GDM1 (cell line): ENCODE measurements at regions not wholly inside any gene's neighbourhood (a gene's known extent, or its start where the extent isn't known, plus 50 kb on each side); places are given as distances from the start of the nearest gene placed in this dataset.
A peak's percentile ranks its signal among the peaks of the same experiment; 100 is the strongest.
"Not testable (repeated sequence)": the region's sequence is repeated elsewhere in the genome, so short reads cannot be mapped to it uniquely, and the experiment has no call there.

Source experiments
- DNase-seq: peaks from one replicate; lab custom pipeline; 2025; lab: John Stamatoyannopoulos, UW

GRCh38 chr12:127752802-127753201, 514.2 kb upstream of the TMEM132C start:
- no peak for DNase-seq

GRCh38 chr12:127760357-127760756, 506.6 kb upstream of the TMEM132C start:
- no peak for DNase-seq

GRCh38 chr12:127760996-127761395, 506.0 kb upstream of the TMEM132C start:
- DNase-seq, result no peak

- DNase-seq, result peak; percentile 13
Observed at GRCh38 chr12:127761880-127762279, 505.1 kb upstream of the TMEM132C start.

GRCh38 chr12:127767656-127768055, 499.3 kb upstream of the TMEM132C start:
- DNase-seq, result no peak

GRCh38 chr12:127770118-127770517, 496.9 kb upstream of the TMEM132C start:
- DNase-seq, result no peak

- DNase-seq, result no peak
Observed at GRCh38 chr12:127771546-127771945, 495.4 kb upstream of the TMEM132C start.

- DNase-seq, result no peak
Observed at GRCh38 chr12:127773520-127773919, 493.4 kb upstream of the TMEM132C start.

GRCh38 chr12:127774828-127775227, 492.1 kb upstream of the TMEM132C start:
- DNase-seq, result no peak

GRCh38 chr12:127779301-127780045, 487.5 kb upstream of the TMEM132C start:
- no peak for DNase-seq

- DNase-seq, result no peak
Observed at GRCh38 chr12:127780881-127781280, 486.1 kb upstream of the TMEM132C start.

- no peak for DNase-seq
Observed at GRCh38 chr12:127781336-127781735, 485.6 kb upstream of the TMEM132C start.

- DNase-seq, result no peak
Observed at GRCh38 chr12:127785540-127785939, 481.4 kb upstream of the TMEM132C start.

- no peak for DNase-seq
Observed at GRCh38 chr12:127785986-127786590, 480.9 kb upstream of the TMEM132C start.

GRCh38 chr12:127787544-127787943, 479.4 kb upstream of the TMEM132C start:
- DNase-seq, result no peak

- DNase-seq, result no peak
Observed at GRCh38 chr12:127790376-127790775, 476.6 kb upstream of the TMEM132C start.

- DNase-seq, result no peak
Observed at GRCh38 chr12:127791217-127791616, 475.8 kb upstream of the TMEM132C start.

GRCh38 chr12:127797918-127798317, 469.1 kb upstream of the TMEM132C start:
- DNase-seq, result no peak

GRCh38 chr12:127802271-127802670, 464.7 kb upstream of the TMEM132C start:
- no peak for DNase-seq

GRCh38 chr12:127803545-127803944, 463.4 kb upstream of the TMEM132C start:
- DNase-seq, result no peak

- DNase-seq, result no peak
Observed at GRCh38 chr12:127809275-127809674, 457.7 kb upstream of the TMEM132C start.

GRCh38 chr12:127810041-127810440, 456.9 kb upstream of the TMEM132C start:
- DNase-seq, result no peak

GRCh38 chr12:127810459-127810858, 456.5 kb upstream of the TMEM132C start:
- not testable (repeated sequence) for DNase-seq

- no peak for DNase-seq
Observed at GRCh38 chr12:127811988-127812387, 455.0 kb upstream of the TMEM132C start.
